ENCODE measurements at regions not wholly inside any gene's neighbourhood (a gene's known extent, or its start where the extent isn't known, plus 50 kb on each side); places are given as distances from the start of the nearest gene placed in this dataset.
"Not testable (repeated sequence)": the region's sequence is repeated elsewhere in the genome, so short reads cannot be mapped to it uniquely, and the experiment has no call there.

GRCh38 chr12:4194668-4195067, 78.9 kb upstream of the CCND2 start:
- Histone ChIP-seq H3K27ac (ENCODE audit: insufficient read depth, low read length, poor library complexity, severe bottlenecking) (no peak overlapping the region), H3K27me3 (replicated peaks; ENCODE audit: control insufficient read depth, insufficient read depth, low read length, poor library complexity, severe bottlenecking) (no peaks in the 10 kb centered on the region), H3K4me1 (ENCODE audit: control insufficient read depth, insufficient read depth, low read length, poor library complexity, severe bottlenecking) (no peaks in the 10 kb centered on the region), H3K9me3 (ENCODE audit: control insufficient read depth, low read length) (no peaks in the 10 kb centered on the region), H3K36me3 (ENCODE audit: control insufficient read depth, insufficient read depth, low read length) (no peaks in the 10 kb centered on the region), H3K4me3 (ENCODE audit: insufficient read depth, low read depth, low read length, poor library complexity, severe bottlenecking) (no peak overlapping the region)
- no peak for DNase-seq

- Histone ChIP-seq H3K4me1 (ENCODE audit: control insufficient read depth, insufficient read depth, low read length, poor library complexity, severe bottlenecking) (no peaks in the 10 kb centered on the region), H3K27ac (ENCODE audit: insufficient read depth, low read length, poor library complexity, severe bottlenecking) (no peak overlapping the region), H3K27me3 (replicated peaks; ENCODE audit: control insufficient read depth, insufficient read depth, low read length, poor library complexity, severe bottlenecking) (no peaks in the 10 kb centered on the region), H3K4me3 (ENCODE audit: insufficient read depth, low read depth, low read length, poor library complexity, severe bottlenecking) (no peak overlapping the region), H3K9me3 (ENCODE audit: control insufficient read depth, low read length) (no peaks in the 10 kb centered on the region), H3K36me3 (ENCODE audit: control insufficient read depth, insufficient read depth, low read length) (no peaks in the 10 kb centered on the region)
- DNase-seq, result no peak
Measured at GRCh38 chr12:4193821-4194220, 79.7 kb upstream of the CCND2 start.

- no peaks in the 10 kb centered on the region for H3K4me1 ChIP-seq (ENCODE audit: control insufficient read depth, insufficient read depth, low read length, poor library complexity, severe bottlenecking)
- no peak overlapping the region for H3K27ac ChIP-seq (ENCODE audit: insufficient read depth, low read length, poor library complexity, severe bottlenecking)
- H3K9me3 ChIP-seq (ENCODE audit: control insufficient read depth, low read length), result no peaks in the 10 kb centered on the region
- no peaks in the 10 kb centered on the region for H3K36me3 ChIP-seq (ENCODE audit: control insufficient read depth, insufficient read depth, low read length)
- H3K27me3 ChIP-seq (replicated peaks; ENCODE audit: control insufficient read depth, insufficient read depth, low read length, poor library complexity, severe bottlenecking), result no peaks in the 10 kb centered on the region
- no peak for DNase-seq
- no peak overlapping the region for H3K4me3 ChIP-seq (ENCODE audit: insufficient read depth, low read depth, low read length, poor library complexity, severe bottlenecking)
Measured at GRCh38 chr12:4191642-4192041, 81.9 kb upstream of the CCND2 start.

GRCh38 chr12:4191149-4191548, 82.4 kb upstream of the CCND2 start:
- Histone ChIP-seq H3K27me3 (replicated peaks; ENCODE audit: control insufficient read depth, insufficient read depth, low read length, poor library complexity, severe bottlenecking) (no peaks in the 10 kb centered on the region), H3K36me3 (ENCODE audit: control insufficient read depth, insufficient read depth, low read length) (no peaks in the 10 kb centered on the region), H3K27ac (ENCODE audit: insufficient read depth, low read length, poor library complexity, severe bottlenecking) (no peak overlapping the region), H3K4me1 (ENCODE audit: control insufficient read depth, insufficient read depth, low read length, poor library complexity, severe bottlenecking) (no peaks in the 10 kb centered on the region), H3K9me3 (ENCODE audit: control insufficient read depth, low read length) (no peaks in the 10 kb centered on the region), H3K4me3 (ENCODE audit: insufficient read depth, low read depth, low read length, poor library complexity, severe bottlenecking) (no peak overlapping the region)
- no peak for DNase-seq

GRCh38 chr12:4190366-4191063, 83.0 kb upstream of the CCND2 start:
- DNase-seq, result no peak
- H3K27ac ChIP-seq (ENCODE audit: insufficient read depth, low read length, poor library complexity, severe bottlenecking), result no peak overlapping the region
- H3K9me3 ChIP-seq (ENCODE audit: control insufficient read depth, low read length), result no peaks in the 10 kb centered on the region
- no peak overlapping the region for H3K4me3 ChIP-seq (ENCODE audit: insufficient read depth, low read depth, low read length, poor library complexity, severe bottlenecking)
- no peaks in the 10 kb centered on the region for H3K27me3 ChIP-seq (replicated peaks; ENCODE audit: control insufficient read depth, insufficient read depth, low read length, poor library complexity, severe bottlenecking)
- H3K36me3 ChIP-seq (ENCODE audit: control insufficient read depth, insufficient read depth, low read length), result no peaks in the 10 kb centered on the region
- no peaks in the 10 kb centered on the region for H3K4me1 ChIP-seq (ENCODE audit: control insufficient read depth, insufficient read depth, low read length, poor library complexity, severe bottlenecking)

- no peak for DNase-seq
- H3K9me3 ChIP-seq (ENCODE audit: control insufficient read depth, low read length), result no peaks in the 10 kb centered on the region
- no peak overlapping the region for H3K4me3 ChIP-seq (ENCODE audit: insufficient read depth, low read depth, low read length, poor library complexity, severe bottlenecking)
- no peaks in the 10 kb centered on the region for H3K36me3 ChIP-seq (ENCODE audit: control insufficient read depth, insufficient read depth, low read length)
- no peak overlapping the region for H3K27ac ChIP-seq (ENCODE audit: insufficient read depth, low read length, poor library complexity, severe bottlenecking)
- no peaks in the 10 kb centered on the region for H3K4me1 ChIP-seq (ENCODE audit: control insufficient read depth, insufficient read depth, low read length, poor library complexity, severe bottlenecking)
- H3K27me3 ChIP-seq (replicated peaks; ENCODE audit: control insufficient read depth, insufficient read depth, low read length, poor library complexity, severe bottlenecking), result no peaks in the 10 kb centered on the region
Measured at GRCh38 chr12:4189721-4190120, 83.8 kb upstream of the CCND2 start.

GRCh38 chr12:4187916-4188315, 85.6 kb upstream of the CCND2 start:
- H3K9me3 ChIP-seq (ENCODE audit: control insufficient read depth, low read length), result no peaks in the 10 kb centered on the region
- H3K4me3 ChIP-seq (ENCODE audit: insufficient read depth, low read depth, low read length, poor library complexity, severe bottlenecking), result no peak overlapping the region
- no peaks in the 10 kb centered on the region for H3K36me3 ChIP-seq (ENCODE audit: control insufficient read depth, insufficient read depth, low read length)
- no peak for DNase-seq
- H3K4me1 ChIP-seq (ENCODE audit: control insufficient read depth, insufficient read depth, low read length, poor library complexity, severe bottlenecking), result no peaks in the 10 kb centered on the region
- H3K27me3 ChIP-seq (replicated peaks; ENCODE audit: control insufficient read depth, insufficient read depth, low read length, poor library complexity, severe bottlenecking), result no peaks in the 10 kb centered on the region
- no peak overlapping the region for H3K27ac ChIP-seq (ENCODE audit: insufficient read depth, low read length, poor library complexity, severe bottlenecking)

GRCh38 chr12:4187315-4187714, 86.2 kb upstream of the CCND2 start:
- not testable (repeated sequence) for H3K4me3 ChIP-seq (ENCODE audit: insufficient read depth, low read depth, low read length, poor library complexity, severe bottlenecking); H3K36me3 ChIP-seq (ENCODE audit: control insufficient read depth, insufficient read depth, low read length); H3K4me1 ChIP-seq (ENCODE audit: control insufficient read depth, insufficient read depth, low read length, poor library complexity, severe bottlenecking); DNase-seq; H3K27me3 ChIP-seq (replicated peaks; ENCODE audit: control insufficient read depth, insufficient read depth, low read length, poor library complexity, severe bottlenecking); H3K27ac ChIP-seq (ENCODE audit: insufficient read depth, low read length, poor library complexity, severe bottlenecking); H3K9me3 ChIP-seq (ENCODE audit: control insufficient read depth, low read length)

GRCh38 chr12:4178424-4179170, 95.0 kb upstream of the CCND2 start:
- H3K27ac ChIP-seq (ENCODE audit: insufficient read depth, low read length, poor library complexity, severe bottlenecking), result no peak overlapping the region
- H3K4me3 ChIP-seq (ENCODE audit: insufficient read depth, low read depth, low read length, poor library complexity, severe bottlenecking), result no peak overlapping the region
- DNase-seq, result no peak
- H3K27me3 ChIP-seq (replicated peaks; ENCODE audit: control insufficient read depth, insufficient read depth, low read length, poor library complexity, severe bottlenecking), result no peaks in the 10 kb centered on the region
- H3K4me1 ChIP-seq (ENCODE audit: control insufficient read depth, insufficient read depth, low read length, poor library complexity, severe bottlenecking), result no peaks in the 10 kb centered on the region
- H3K9me3 ChIP-seq (ENCODE audit: control insufficient read depth, low read length), result no peaks in the 10 kb centered on the region
- no peaks in the 10 kb centered on the region for H3K36me3 ChIP-seq (ENCODE audit: control insufficient read depth, insufficient read depth, low read length)

- Histone ChIP-seq H3K36me3 (ENCODE audit: control insufficient read depth, insufficient read depth, low read length) (no peaks in the 10 kb centered on the region), H3K27me3 (replicated peaks; ENCODE audit: control insufficient read depth, insufficient read depth, low read length, poor library complexity, severe bottlenecking) (no peaks in the 10 kb centered on the region), H3K9me3 (ENCODE audit: control insufficient read depth, low read length) (no peaks in the 10 kb centered on the region), H3K4me1 (ENCODE audit: control insufficient read depth, insufficient read depth, low read length, poor library complexity, severe bottlenecking) (no peaks in the 10 kb centered on the region), H3K27ac (ENCODE audit: insufficient read depth, low read length, poor library complexity, severe bottlenecking) (no peak overlapping the region), H3K4me3 (ENCODE audit: insufficient read depth, low read depth, low read length, poor library complexity, severe bottlenecking) (no peak overlapping the region)
- no peak for DNase-seq
Measured at GRCh38 chr12:4177262-4177661, 96.3 kb upstream of the CCND2 start.
